ENCODE measurements at regions not wholly inside any gene's neighbourhood (a gene's known extent, or its start where the extent isn't known, plus 50 kb on each side); places are given as distances from the start of the nearest gene placed in this dataset.
"Not testable (repeated sequence)": the region's sequence is repeated elsewhere in the genome, so short reads cannot be mapped to it uniquely, and the experiment has no call there.

- no peak for DNase-seq (ENCODE audit: low read depth)
These were observed 1120.0 kb upstream of the CDH10 start for GRCh38 chr5:25764733-25765132.

GRCh38 chr5:25763781-25764180 is 1119.0 kb upstream of the CDH10 start:
- no peak for DNase-seq (ENCODE audit: low read depth)

- peak; percentile 11 for DNase-seq (ENCODE audit: low read depth)
These were observed 1110.1 kb upstream of the CDH10 start for GRCh38 chr5:25754895-25755294.

- DNase-seq (ENCODE audit: low read depth), result no peak
These were observed 1100.1 kb upstream of the CDH10 start for GRCh38 chr5:25744908-25745307.

- DNase-seq (ENCODE audit: low read depth), result no peak
These were observed 1071.9 kb upstream of the CDH10 start for GRCh38 chr5:25716680-25717079.

GRCh38 chr5:25713259-25713658 is 1068.5 kb upstream of the CDH10 start:
- DNase-seq (ENCODE audit: low read depth), result no peak

- DNase-seq (ENCODE audit: low read depth), result no peak
These were observed 1062.3 kb upstream of the CDH10 start for GRCh38 chr5:25707093-25707492.

GRCh38 chr5:25701936-25702335 is 1057.2 kb upstream of the CDH10 start:
- no peak for DNase-seq (ENCODE audit: low read depth)

- DNase-seq (ENCODE audit: low read depth), result no peak
These were observed 1050.0 kb upstream of the CDH10 start for GRCh38 chr5:25694801-25695200.

GRCh38 chr5:25688156-25688555 is 1043.4 kb upstream of the CDH10 start:
- no peak for DNase-seq (ENCODE audit: low read depth)

- no peak for DNase-seq (ENCODE audit: low read depth)
These were observed 1025.0 kb upstream of the CDH10 start for GRCh38 chr5:25669645-25670401.

- DNase-seq (ENCODE audit: low read depth), result no peak
These were observed 1017.8 kb upstream of the CDH10 start for GRCh38 chr5:25662610-25663009.

- not testable (repeated sequence) for DNase-seq (ENCODE audit: low read depth)
These were observed 1005.5 kb upstream of the CDH10 start for GRCh38 chr5:25650316-25650715.

- DNase-seq (ENCODE audit: low read depth), result peak; percentile 4
These were observed 1005.0 kb upstream of the CDH10 start for GRCh38 chr5:25649628-25650265.

- DNase-seq (ENCODE audit: low read depth), result no peak
These were observed 1001.9 kb upstream of the CDH10 start for GRCh38 chr5:25646421-25647341.

GRCh38 chr5:25641124-25641523 is 996.3 kb upstream of the CDH10 start:
- no peak for DNase-seq (ENCODE audit: low read depth)

GRCh38 chr5:25619273-25619672 is 974.5 kb upstream of the CDH10 start:
- no peak for DNase-seq (ENCODE audit: low read depth)

GRCh38 chr5:25618821-25619220 is 974.0 kb upstream of the CDH10 start:
- DNase-seq (ENCODE audit: low read depth), result no peak

GRCh38 chr5:25614466-25614865 is 969.7 kb upstream of the CDH10 start:
- no peak for DNase-seq (ENCODE audit: low read depth)

GRCh38 chr5:25604681-25605080 is 959.9 kb upstream of the CDH10 start:
- DNase-seq (ENCODE audit: low read depth), result no peak

- DNase-seq (ENCODE audit: low read depth), result no peak
These were observed 934.3 kb upstream of the CDH10 start for GRCh38 chr5:25579111-25579510.

GRCh38 chr5:25573691-25574090 is 928.9 kb upstream of the CDH10 start:
- DNase-seq (ENCODE audit: low read depth), result no peak
